Lung (tissue), 11 donors: ENCODE measurements at regions not wholly inside any gene's neighbourhood (a gene's known extent, or its start where the extent isn't known, plus 50 kb on each side); places are given as distances from the start of the nearest gene placed in this dataset.

Experiments used
- ATAC-seq: fragments of 200-7000 bp; cut with Tn5 transposase; one replicate; pipeline ENCODE4 v1.9.1; 2020; ENCODE audit warnings: moderate number of reproducible peaks; ENCODE audit not compliant: insufficient read depth, low FRiP score
- DNase-seq, 3 donors: peaks; one replicate each; pipeline ENCODE4 v3.0.0-alpha.2; 2013 to 2017
- H3K27ac ChIP-seq, 2 donors: one replicate each; pipeline ENCODE4 v1.5.1; 2013; ENCODE audit warnings: mild to moderate bottlenecking in 2 of 2, moderate library complexity in 2 of 2, control low read depth in 1 of 2, inconsistent platforms in 1 of 2, low read depth in 1 of 2, low read length in 1 of 2
- H3K27me3 ChIP-seq, 3 donors: one replicate each; pipeline ENCODE4 v1.5.1; 2013; ENCODE audit warnings: low read length in 2 of 3; ENCODE audit not compliant: control insufficient read depth in 3 of 3, insufficient read depth in 3 of 3
- H3K36me3 ChIP-seq, 4 donors: one replicate each; pipeline ENCODE4 v1.5.1; 2013; ENCODE audit warnings: low read length in 4 of 4, mild to moderate bottlenecking in 1 of 4, moderate library complexity in 1 of 4; ENCODE audit not compliant: control insufficient read depth in 4 of 4, insufficient read depth in 4 of 4
- H3K4me1 ChIP-seq, 5 donors: one replicate each; pipeline ENCODE4 v1.5.1; 2013; ENCODE audit warnings: low read length in 5 of 5, mild to moderate bottlenecking in 2 of 5, moderate library complexity in 1 of 5; ENCODE audit not compliant: control insufficient read depth in 5 of 5, insufficient read depth in 5 of 5
- H3K4me3 ChIP-seq: one replicate; pipeline ENCODE4 v1.5.1; 2013; ENCODE audit warnings: mild to moderate bottlenecking, control low read depth, moderate library complexity
- H3K9ac ChIP-seq, 2 donors: one replicate each; pipeline ENCODE4 v1.5.1; 2013; ENCODE audit warnings: low read length in 2 of 2, control low read depth in 1 of 2; ENCODE audit not compliant: insufficient read depth in 1 of 2
- H3K9me3 ChIP-seq, 4 donors: one replicate each; pipeline ENCODE4 v1.5.1; 2013; ENCODE audit warnings: low read length in 3 of 4, mild to moderate bottlenecking in 1 of 4, moderate library complexity in 1 of 4; ENCODE audit not compliant: control insufficient read depth in 4 of 4, insufficient read depth in 3 of 4
- WGBS, 2 donors: extraction: QIAGEN DNeasy Blood & Tissue Kit; methylation state at CpG; one replicate each; pipeline ENCODE4 v1.1.7; 2013; 5-methylcytosine and 5-hydroxymethylcytosine counted together
- TF ChIP-seq, protein P1 (sequence below): IDR thresholded peaks from 2 replicates; pipeline ENCODE4 v1.5.1; 2012; ENCODE audit warnings: mild to moderate bottlenecking; ENCODE audit errors: control extremely low read depth, extremely low read depth
- donor health status: control.
- donor health status: control.
- donor health status: Bipolar disorder and iron deficiency.
- donor health status: healthy.
- donor health status: DM: yes; HTN: yes; CAD: no.

DNA sequence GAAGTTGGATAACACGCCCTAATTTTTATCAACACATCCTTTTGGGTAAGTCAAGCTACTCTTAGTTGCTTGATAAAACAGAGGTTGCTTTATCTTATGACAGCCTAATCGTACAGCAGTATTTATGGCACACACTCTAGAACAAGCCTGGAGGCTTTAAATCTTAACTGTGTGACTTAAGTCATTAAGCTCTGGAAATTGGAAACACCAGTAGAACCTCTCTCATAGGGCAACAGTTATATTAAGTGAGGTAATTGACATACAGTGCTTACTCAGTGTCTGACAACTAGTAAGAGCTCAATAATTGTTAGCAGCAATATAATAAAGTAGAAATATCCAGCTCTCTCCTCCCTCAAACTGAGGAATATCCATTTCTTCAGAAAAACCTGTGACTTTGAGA, 808.9 kb upstream of the WWC1 start:
- WGBS, 2 donors: 68 to 76% methylated on average over 2 of the region's 2 CpGs
- H3K27ac ChIP-seq: no peak overlapping the region
- H3K9me3 ChIP-seq: no peaks in the 10 kb centered on the region
- ATAC-seq (no peak), DNase-seq (no peak)
- no peaks in the 10 kb centered on the region for H3K27me3 ChIP-seq
- H3K4me1 ChIP-seq: no peaks in the 10 kb centered on the region
- TF ChIP-seq, protein P1, sequence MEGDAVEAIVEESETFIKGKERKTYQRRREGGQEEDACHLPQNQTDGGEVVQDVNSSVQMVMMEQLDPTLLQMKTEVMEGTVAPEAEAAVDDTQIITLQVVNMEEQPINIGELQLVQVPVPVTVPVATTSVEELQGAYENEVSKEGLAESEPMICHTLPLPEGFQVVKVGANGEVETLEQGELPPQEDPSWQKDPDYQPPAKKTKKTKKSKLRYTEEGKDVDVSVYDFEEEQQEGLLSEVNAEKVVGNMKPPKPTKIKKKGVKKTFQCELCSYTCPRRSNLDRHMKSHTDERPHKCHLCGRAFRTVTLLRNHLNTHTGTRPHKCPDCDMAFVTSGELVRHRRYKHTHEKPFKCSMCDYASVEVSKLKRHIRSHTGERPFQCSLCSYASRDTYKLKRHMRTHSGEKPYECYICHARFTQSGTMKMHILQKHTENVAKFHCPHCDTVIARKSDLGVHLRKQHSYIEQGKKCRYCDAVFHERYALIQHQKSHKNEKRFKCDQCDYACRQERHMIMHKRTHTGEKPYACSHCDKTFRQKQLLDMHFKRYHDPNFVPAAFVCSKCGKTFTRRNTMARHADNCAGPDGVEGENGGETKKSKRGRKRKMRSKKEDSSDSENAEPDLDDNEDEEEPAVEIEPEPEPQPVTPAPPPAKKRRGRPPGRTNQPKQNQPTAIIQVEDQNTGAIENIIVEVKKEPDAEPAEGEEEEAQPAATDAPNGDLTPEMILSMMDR: no peak
- H3K9ac ChIP-seq: no peak overlapping the region
- H3K4me3 ChIP-seq: no peak overlapping the region
- H3K36me3 ChIP-seq: no peaks in the 10 kb centered on the region

DNA sequence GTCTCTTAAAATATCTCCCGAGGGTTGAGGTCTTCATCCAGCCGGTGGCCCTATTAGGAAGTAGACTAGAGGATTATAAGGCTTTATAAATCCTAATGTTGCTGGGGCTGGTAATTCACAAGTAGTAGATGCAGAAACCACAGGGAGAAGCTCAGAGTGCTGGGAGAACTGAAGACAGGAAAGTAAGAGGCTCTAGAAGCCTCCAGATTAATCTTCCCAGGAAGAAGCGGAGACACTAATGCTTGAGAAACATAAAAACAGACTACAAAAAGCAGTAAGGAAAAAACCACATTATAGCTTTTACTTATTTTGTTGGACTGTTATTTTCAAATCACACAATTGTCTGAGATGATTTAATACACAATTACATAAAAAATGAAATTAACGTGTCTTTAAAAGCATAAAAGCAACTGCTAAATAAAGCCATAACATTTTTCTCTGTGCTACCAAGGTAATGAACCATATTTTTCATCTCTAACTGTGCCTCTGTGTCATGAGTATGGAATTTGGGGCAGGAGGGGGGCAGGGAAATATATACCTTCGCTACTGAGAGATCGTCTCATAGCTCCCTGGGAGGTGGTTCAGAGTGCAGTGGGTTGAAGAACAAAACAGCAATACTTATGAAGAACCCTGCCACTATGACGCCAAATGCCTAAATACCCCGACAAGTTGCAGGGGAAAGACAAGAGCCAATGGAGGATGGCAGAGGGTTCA, 806.2 kb upstream of the WWC1 start:
- no peak overlapping the region for H3K4me3 ChIP-seq
- no peak overlapping the region for H3K27ac ChIP-seq
- no peaks in the 10 kb centered on the region for H3K4me1 ChIP-seq
- no peak overlapping the region for H3K9ac ChIP-seq
- no peaks in the 10 kb centered on the region for H3K9me3 ChIP-seq
- H3K36me3 ChIP-seq: no peaks in the 10 kb centered on the region
- no peak for ATAC-seq
- no peaks in the 10 kb centered on the region for H3K27me3 ChIP-seq
- TF ChIP-seq, protein P1: no peak
- WGBS, 2 donors: 86 to 93% methylated on average over 8 of the region's 8 CpGs
- no peak for DNase-seq

DNA sequence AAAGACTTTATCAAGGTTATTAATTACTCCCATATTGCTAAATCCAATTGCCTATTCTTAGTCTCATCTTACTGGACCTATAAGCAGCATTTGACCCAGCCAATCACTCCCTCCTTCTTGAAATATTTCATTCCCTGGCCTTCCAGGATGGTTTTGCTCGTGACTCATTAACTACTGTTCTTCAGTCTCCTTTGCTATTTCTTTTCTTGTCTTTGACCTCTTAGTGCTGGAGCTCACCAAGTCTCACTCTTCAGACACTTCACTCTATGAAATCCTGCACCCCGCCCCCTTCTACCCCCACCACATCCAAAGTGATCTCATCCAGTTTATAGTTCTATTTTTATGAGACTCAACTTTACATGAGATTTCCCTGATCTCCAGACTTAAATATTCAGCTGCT, 803.1 kb upstream of the WWC1 start:
- Histone ChIP-seq H3K27ac (no peak overlapping the region), H3K4me1 (no peaks in the 10 kb centered on the region), H3K9me3 (no peaks in the 10 kb centered on the region), H3K4me3 (no peak overlapping the region), H3K36me3 (no peaks in the 10 kb centered on the region), H3K9ac (no peak overlapping the region), H3K27me3 (no peaks in the 10 kb centered on the region)
- TF ChIP-seq, protein P1: no peak
- 73 to 86% methylated on average over 2 of the region's 2 CpGs for WGBS, 2 donors
- no peak for ATAC-seq
- DNase-seq: no peak

DNA sequence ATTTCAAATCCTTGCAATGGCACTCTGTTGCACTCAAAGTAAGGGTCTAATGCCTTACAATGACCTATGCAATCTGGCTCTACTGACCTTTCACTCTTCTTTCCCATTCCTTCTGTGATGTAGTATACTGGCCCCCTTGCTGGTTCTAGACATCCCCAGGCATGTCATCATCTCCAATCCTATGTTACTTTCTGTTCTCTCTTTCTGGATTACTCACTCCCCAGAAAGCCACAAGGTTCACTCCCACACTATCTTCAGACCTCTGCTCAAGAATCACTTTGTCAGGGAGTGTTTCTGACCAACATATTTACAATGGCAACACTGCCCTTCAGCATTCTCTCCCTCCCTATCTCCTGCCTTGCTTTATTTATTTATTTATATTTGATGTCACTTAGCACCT, 802.2 kb upstream of the WWC1 start:
- Histone ChIP-seq H3K27me3 (no peaks in the 10 kb centered on the region), H3K9me3 (no peaks in the 10 kb centered on the region), H3K4me3 (no peak overlapping the region), H3K27ac (no peak overlapping the region), H3K9ac (no peak overlapping the region), H3K4me1 (no peaks in the 10 kb centered on the region), H3K36me3 (no peaks in the 10 kb centered on the region)
- no peak for DNase-seq
- TF ChIP-seq, protein P1: no peak
- ATAC-seq: no peak
